GM12801 (cell line): ENCODE measurements at regions not wholly inside any gene's neighbourhood (a gene's known extent, or its start where the extent isn't known, plus 50 kb on each side); places are given as distances from the start of the nearest gene placed in this dataset.

Experiments
- CTCF ChIP-seq: IDR thresholded peaks from one replicate; pipeline ENCODE4 v1.5.1; 2011; ENCODE audit warnings: control low read depth; ENCODE audit not compliant: insufficient read length; ENCODE audit errors: extremely low read depth

GRCh38 chr11:19642185-19643158, 70.2 kb upstream of the NAV2 start:
- no peak for TF ChIP-seq CTCF

- TF ChIP-seq CTCF: no peak
Observed at GRCh38 chr11:19639603-19640105, 73.0 kb upstream of the NAV2 start.

GRCh38 chr11:19635332-19635731, 77.3 kb upstream of the NAV2 start:
- TF ChIP-seq CTCF: no peak

- no peak for TF ChIP-seq CTCF
Observed at GRCh38 chr11:19633276-19633675, 79.4 kb upstream of the NAV2 start.

GRCh38 chr11:19632499-19632834, 80.2 kb upstream of the NAV2 start:
- no peak for TF ChIP-seq CTCF

GRCh38 chr11:19631712-19632498, 80.7 kb upstream of the NAV2 start:
- TF ChIP-seq CTCF: no peak

GRCh38 chr11:19628018-19628417, 84.6 kb upstream of the NAV2 start:
- TF ChIP-seq CTCF: no peak
